MCF 10A (cell line): ENCODE measurements at regions not wholly inside any gene's neighbourhood (a gene's known extent, or its start where the extent isn't known, plus 50 kb on each side); places are given as distances from the start of the nearest gene placed in this dataset.

Experiments
- BruUV-seq: library from RNA; stranded (reverse); fragments of 400-500 nt; replicated peaks from 2 replicates; lab custom pipeline; 2021; lab: Mats Ljungman, UMichigan
- CTCF ChIA-PET: fragments of 300-600 bp; sonication (Branson Sonifier 250); formaldehyde crosslinking; extraction: SDS; loops from one replicate; lab custom pipeline; 2021; ENCODE audit warnings: antibody characterized with exemption, inconsistent platforms; lab: Yijun Ruan, JAX
- POLR2A ChIA-PET: fragments of 300-600, 350-650 bp; sonication (Branson Sonifier 250); formaldehyde crosslinking; extraction: SDS; loops from one replicate; lab custom pipeline; 2020; ENCODE audit warnings: antibody characterized with exemption, inconsistent platforms; lab: Yijun Ruan, JAX
- DNase-seq: peaks from one replicate; pipeline ENCODE4 v3.0.0-alpha.2; 2018; ENCODE audit not compliant: unreplicated experiment
- H3K27ac Mint-ChIP-seq: one replicate; pipeline ENCODE4 v1.8.0; 2022; ENCODE audit warnings: mild to moderate bottlenecking, low read depth, mixed read lengths; ENCODE audit not compliant: unreplicated experiment
- H3K27me3 Mint-ChIP-seq: one replicate; pipeline ENCODE4 v1.8.0; 2022; ENCODE audit warnings: mixed read lengths; ENCODE audit not compliant: insufficient read depth, unreplicated experiment
- H3K36me3 Mint-ChIP-seq: one replicate; pipeline ENCODE4 v1.8.0; 2022; ENCODE audit warnings: mild to moderate bottlenecking, moderate library complexity, mixed read lengths; ENCODE audit not compliant: insufficient read depth, unreplicated experiment
- H3K4me1 Mint-ChIP-seq: one replicate; pipeline ENCODE4 v1.8.0; 2022; ENCODE audit warnings: mixed read lengths; ENCODE audit not compliant: insufficient read depth, unreplicated experiment
- H3K4me3 Mint-ChIP-seq: one replicate; pipeline ENCODE4 v1.8.0; 2022; ENCODE audit warnings: mild to moderate bottlenecking, moderate library complexity, mixed read lengths; ENCODE audit not compliant: unreplicated experiment
- H3K9me3 Mint-ChIP-seq: one replicate; pipeline ENCODE4 v1.8.0; 2022; ENCODE audit warnings: mixed read lengths; ENCODE audit not compliant: unreplicated experiment
- CTCF ChIP-seq: fragments of 200-600 bp; IDR thresholded peaks from one replicate; pipeline ENCODE4 v1.8.0; 2022; ENCODE audit warnings: antibody characterized with exemption, mild to moderate bottlenecking; ENCODE audit not compliant: unreplicated experiment
- intact Hi-C: fragments of 100-400 bp; cut with micrococcal nuclease; formaldehyde crosslinking; loops from 2 replicates; pipeline ENCODE4 v1.14.1; 2022

- intact Hi-C loops: no loop called here
- no peak for TF ChIP-seq CTCF
- no TSS peak for BruUV-seq
- no peaks in the 10 kb centered on the region for H3K36me3 Mint-ChIP-seq
- no peaks in the 10 kb centered on the region for H3K4me1 Mint-ChIP-seq
- CTCF ChIA-PET: no interaction called here
- H3K27me3 Mint-ChIP-seq: no peaks in the 10 kb centered on the region
- H3K9me3 Mint-ChIP-seq: peaks cover 10% of the 10 kb centered on the region
- no peak overlapping the region for H3K4me3 Mint-ChIP-seq
- no peak for DNase-seq
- no peak overlapping the region for H3K27ac Mint-ChIP-seq
- POLR2A ChIA-PET: no interaction called here
Measured at GRCh38 chr10:129075927-129076326, 391.1 kb upstream of the MGMT start.

GRCh38 chr10:129078346-129078745 is 388.7 kb upstream of the MGMT start:
- Mint-ChIP-seq H3K27ac (no peak overlapping the region), H3K9me3 (peaks cover 13% of the 10 kb centered on the region), H3K36me3 (no peaks in the 10 kb centered on the region), H3K4me1 (no peaks in the 10 kb centered on the region), H3K27me3 (no peaks in the 10 kb centered on the region), H3K4me3 (no peak overlapping the region)
- no peak for TF ChIP-seq CTCF
- CTCF ChIA-PET: interaction anchor here (1.0 kb wide), 1 partner anchor 447 kb away, joined by 3 read pairs; no protein-coding TSS in a partner anchor
- POLR2A ChIA-PET: no interaction called here
- BruUV-seq: no TSS peak
- no peak for DNase-seq
- intact Hi-C loops: no loop called here

GRCh38 chr10:129078746-129079145 is 388.3 kb upstream of the MGMT start:
- intact Hi-C loops: no loop called here
- Mint-ChIP-seq H3K9me3 (peaks cover 13% of the 10 kb centered on the region), H3K27ac (no peak overlapping the region), H3K4me3 (no peak overlapping the region), H3K4me1 (no peaks in the 10 kb centered on the region), H3K27me3 (no peaks in the 10 kb centered on the region), H3K36me3 (no peaks in the 10 kb centered on the region)
- ChIA-PET CTCF (interaction anchor here (1.0 kb wide), 1 partner anchor 447 kb away, joined by 3 read pairs; no protein-coding TSS in a partner anchor), POLR2A (no interaction called here)
- no TSS peak for BruUV-seq
- DNase-seq: no peak
- no peak for TF ChIP-seq CTCF

- Mint-ChIP-seq H3K4me3 (no peak overlapping the region), H3K36me3 (no peaks in the 10 kb centered on the region), H3K27me3 (no peaks in the 10 kb centered on the region), H3K9me3 (peaks cover 13% of the 10 kb centered on the region), H3K4me1 (no peaks in the 10 kb centered on the region), H3K27ac (no peak overlapping the region)
- intact Hi-C loops: no loop called here
- DNase-seq: no peak
- POLR2A ChIA-PET: no interaction called here
- no TSS peak for BruUV-seq
- CTCF ChIA-PET: no interaction called here
- no peak for TF ChIP-seq CTCF
Measured at GRCh38 chr10:129079705-129080104, 387.3 kb upstream of the MGMT start.
